CD4-positive, alpha-beta T cell treated with Interleukin-4 for 4 hours (primary cell): ENCODE measurements at regions not wholly inside any gene's neighbourhood (a gene's known extent, or its start where the extent isn't known, plus 50 kb on each side); places are given as distances from the start of the nearest gene placed in this dataset.

Source experiments
- DNase-seq: peaks from one replicate; pipeline ENCODE4 v3.0.0-alpha.2; 2020

DNA sequence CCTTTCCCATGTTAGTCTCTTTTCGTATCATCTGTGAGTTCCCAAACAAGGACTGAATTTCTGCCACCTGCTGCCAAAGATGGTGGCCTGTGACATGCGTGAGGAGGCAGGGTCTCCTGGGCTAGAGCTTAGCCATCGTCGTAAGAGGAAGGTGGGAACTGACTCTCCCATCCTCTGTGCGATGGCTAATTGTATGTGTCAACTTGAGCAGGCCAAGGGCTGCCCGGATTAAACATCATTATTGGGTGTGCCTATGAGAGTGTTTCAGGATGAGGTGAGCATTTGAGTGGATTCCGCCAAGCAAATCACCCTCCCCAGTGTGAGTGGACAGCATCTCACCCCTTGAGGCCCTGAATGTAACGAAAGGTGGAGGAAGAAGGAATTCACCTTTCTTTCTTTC, 220.7 kb upstream of the DIO3 start:
- no peak for DNase-seq

GRCh38 chr14:101347893-101348777, 213.2 kb upstream of the DIO3 start:
- DNase-seq: no peak

GRCh38 chr14:101349108-101349507, 212.2 kb upstream of the DIO3 start:
- DNase-seq: no peak

DNA sequence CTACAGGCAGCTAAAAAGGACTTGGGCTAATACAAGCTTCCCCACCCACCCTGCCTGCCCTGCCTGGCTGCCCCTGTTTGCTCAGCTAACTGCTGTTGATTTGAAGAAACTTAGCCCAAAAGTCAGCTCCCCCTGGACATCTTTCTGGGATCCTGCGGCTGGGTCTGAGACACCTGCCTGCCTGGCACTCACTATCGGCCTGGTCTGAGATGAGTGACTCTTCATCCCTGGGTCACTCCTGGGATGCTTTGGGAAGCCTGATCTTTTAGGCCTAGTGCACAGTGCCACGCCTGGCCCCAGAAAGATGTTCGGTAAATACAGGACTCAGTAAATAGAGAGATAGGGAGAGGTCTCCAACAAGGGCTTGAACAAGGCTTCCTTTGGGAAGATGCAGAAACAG, 211.3 kb upstream of the DIO3 start:
- no peak for DNase-seq

- DNase-seq: no peak
Measured at GRCh38 chr14:101350691-101351090, 210.6 kb upstream of the DIO3 start.

GRCh38 chr14:101351146-101351545, 210.1 kb upstream of the DIO3 start:
- no peak for DNase-seq

DNA sequence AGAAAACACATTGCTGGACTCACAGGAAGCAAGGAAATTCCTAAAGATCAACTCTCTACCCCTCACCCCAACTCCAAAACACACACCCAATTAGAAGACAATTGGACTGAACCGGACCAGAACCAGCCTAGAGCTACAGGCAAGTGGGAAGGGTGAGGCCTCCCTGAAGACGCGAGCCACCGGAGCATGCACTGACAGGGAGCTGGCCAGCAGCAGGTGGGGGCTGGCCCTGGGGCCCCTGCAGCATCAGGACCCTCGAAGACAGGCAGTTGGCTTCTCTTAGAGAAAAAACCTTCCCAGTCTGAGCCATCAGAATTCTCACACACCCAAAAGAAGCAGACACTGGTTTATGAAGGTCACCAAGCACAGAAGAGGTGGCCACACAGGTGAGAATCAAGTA, 209.5 kb upstream of the DIO3 start:
- no peak for DNase-seq

DNA sequence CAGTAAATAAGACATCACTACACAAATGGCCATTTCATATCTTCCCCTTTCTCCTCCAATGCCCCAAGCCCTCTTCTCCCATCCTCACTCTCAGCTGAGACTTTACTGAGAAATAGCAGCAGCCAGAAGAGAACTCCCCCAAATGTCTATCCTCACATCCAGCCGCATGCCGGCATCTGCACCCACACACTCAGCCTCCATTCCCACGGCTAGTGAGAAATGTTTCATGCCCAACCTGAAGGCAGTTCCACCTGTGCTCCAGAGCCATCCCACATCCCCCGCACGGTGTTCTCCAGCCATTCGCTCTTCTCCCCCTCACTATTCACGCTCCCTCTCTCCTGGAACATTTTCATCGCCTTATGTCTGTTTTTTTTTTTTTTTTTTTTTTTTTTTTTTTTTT, 208.7 kb upstream of the DIO3 start:
- DNase-seq: no peak

DNA sequence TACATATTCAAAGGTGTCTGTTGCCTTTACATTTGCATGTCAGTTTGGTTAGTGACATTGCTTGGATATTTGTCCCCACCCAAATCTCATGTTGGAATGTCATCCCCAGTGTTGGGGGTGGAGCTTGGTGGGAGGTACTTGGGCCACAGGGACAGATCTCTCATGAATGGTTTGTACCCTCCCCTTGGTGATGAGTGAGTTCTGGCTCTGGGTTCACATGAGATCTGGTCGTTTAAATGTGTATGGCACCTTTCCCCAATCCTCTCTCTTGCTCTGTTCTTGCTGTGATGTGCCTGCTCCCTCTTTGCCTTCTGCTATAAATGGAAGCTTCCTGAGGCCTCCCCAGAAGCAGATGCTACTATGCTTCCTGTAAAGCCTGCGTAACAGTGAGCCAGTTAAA, 207.9 kb upstream of the DIO3 start:
- DNase-seq: no peak

DNA sequence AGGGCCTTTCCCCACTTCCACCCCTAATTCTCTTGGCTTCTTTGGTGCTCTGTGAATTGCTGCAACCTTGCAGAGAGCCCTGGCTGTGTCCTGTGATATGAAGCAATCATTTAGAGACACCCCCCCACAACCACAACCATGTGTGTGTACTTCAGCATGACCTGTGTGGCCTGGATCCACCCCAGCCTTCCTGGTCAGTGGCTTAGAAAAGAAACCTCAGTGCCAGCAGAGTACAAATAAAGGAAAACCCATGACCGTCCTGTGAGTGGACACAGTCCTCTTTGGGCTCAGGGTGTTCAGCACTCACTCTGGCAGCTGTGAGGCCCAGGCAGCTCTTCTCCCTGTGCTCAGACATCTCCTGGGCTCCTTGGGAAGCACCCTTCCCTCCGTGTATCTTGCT, 206.6 kb upstream of the DIO3 start:
- DNase-seq: no peak

DNA sequence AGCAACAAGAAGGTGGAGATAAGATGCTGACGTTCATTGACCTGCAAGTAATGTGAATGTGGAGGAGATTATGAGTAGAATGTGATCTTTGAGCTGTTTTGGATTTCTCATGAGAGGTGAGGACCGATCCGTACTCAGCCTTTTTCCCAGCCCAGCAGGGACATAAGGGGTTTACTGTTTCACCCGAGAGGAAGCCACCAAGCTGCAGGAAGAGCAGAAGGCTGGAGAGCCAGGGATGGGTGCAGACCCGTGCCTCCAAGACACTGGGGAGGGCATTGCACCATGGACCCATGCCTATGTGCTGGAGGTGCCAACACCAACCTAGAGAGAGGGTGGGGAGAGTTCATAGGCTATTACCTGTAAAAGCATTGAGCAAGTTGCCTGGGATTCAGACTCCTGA, 206.0 kb upstream of the DIO3 start:
- DNase-seq: no peak

GRCh38 chr14:101357038-101357437, 204.3 kb upstream of the DIO3 start:
- no peak for DNase-seq

GRCh38 chr14:101357559-101358319, 203.6 kb upstream of the DIO3 start:
- DNase-seq: no peak

DNA sequence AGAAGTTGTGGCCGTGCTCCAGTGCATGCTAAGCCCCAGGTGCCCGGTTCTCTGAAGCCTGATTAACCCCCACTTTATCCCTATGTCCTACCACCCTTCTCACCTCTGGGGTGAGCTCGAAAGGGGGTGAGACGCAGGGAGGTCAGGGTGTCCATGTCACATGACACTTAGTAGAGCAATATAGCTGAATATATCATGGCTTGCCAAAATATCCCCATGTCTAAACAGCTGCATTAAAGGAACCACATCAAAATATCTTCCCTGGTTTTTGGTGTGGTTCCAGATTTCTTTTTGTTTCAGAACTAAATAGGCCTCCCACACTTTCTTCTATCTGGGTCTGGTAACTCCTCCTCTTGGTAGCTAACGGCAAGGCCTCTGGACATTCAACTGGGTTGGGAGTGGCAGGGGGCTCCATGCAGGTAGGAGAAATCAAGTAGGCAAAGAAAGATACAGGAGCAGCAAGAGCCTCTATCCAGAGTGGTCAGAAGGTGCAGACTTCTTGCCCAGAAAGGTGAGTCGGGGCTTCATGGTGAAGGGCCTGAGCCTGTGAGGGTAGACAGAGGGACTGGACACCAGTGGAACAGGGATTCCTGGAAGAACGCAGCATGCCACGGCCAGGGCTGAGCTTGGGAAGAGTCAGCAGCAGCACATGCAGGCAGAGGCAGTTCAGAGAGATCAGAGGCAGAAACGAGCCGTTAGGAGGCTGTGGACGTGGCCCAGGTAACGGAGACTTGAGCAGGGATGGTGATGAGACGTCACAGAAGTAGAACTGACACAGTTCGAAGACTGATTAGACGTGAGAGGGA, 202.8 kb upstream of the DIO3 start:
- DNase-seq: no peak

DNA sequence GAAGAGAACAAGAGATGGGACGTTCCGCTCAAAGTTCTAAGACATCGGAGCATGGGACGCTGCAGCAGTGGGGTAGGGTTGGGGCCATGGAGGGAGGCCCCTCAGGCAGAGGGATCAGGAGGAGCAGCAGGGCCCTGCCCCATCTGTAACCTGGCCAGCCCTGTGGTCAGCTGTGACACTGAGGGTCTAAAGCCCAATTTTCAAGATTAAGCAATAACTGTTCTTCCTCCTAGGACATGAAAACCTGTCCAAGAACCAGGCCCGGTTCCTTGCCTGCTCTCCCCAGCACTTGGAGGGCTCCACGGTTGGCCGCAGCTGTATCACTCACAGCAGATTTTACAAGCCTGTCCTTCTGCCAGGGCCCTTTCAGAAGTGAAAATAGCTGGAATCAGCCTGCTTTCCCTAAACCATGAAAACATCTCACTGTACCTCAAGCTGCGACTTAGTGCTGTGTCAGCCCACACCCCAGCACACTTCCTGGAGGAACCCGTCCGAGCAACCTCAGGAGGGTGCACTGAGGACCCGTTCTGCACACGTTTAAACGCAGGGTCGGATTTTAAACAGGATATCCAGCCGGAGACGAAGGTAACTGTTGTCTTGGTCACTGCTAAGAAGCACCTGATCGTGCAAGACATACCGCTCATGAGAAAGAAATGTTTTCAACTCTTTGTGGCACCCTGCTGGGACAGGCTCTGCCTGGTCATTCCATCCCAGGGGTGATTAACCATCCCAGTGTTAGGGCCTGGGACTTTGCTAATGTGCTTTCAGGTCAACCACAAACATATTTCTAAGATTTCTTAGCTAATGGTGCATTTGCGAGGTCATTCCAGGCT, 201.9 kb upstream of the DIO3 start:
- DNase-seq: no peak

GRCh38 chr14:101360054-101360911, 201.0 kb upstream of the DIO3 start:
- DNase-seq: no peak

GRCh38 chr14:101361044-101361443, 200.3 kb upstream of the DIO3 start:
- no peak for DNase-seq

DNA sequence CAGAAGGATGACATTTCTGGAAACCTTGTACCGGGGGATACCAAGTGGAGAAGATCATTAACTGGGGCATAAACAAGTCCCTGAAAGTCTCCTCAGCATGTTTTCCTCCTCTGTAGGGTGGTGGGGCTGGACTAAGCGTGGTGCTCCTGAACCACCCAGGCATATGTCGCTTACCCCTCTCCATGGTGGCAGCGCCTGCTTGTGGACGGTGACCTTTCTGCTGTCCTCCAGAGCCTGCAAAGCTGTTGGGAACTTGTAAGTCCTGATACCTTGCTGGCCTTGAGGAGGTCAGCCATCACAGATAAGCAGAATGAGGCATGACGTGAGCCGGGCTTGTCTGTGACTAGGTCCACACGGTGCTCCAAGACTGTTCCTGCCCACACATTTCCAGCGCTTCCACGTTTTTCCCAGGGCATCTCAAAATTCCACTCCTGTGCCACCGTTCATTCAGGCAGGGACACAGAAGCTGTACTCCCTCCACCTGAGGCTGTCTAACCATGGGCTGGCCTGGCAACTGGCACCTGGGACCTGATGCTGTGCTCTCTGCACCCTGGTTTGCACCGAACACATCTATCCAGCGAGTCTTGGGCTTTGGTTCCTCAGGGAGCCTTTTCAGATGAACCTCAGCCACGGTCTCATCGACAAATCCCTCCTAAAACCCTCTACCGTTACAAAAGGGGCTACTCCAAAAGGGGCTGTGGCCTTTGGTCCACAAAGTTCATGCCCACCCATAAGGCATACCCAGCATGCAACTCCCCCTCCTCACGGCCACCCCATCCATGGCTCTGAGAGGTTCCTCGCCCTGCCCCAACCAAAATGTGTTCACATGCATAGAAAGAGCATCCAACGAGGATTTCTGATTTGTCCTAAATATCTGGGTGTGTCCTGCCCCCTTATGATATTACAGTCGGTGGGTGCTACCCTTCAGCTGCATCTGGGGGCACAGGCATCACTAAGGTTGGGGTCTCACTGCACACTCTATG, 199.6 kb upstream of the DIO3 start:
- no peak for DNase-seq

DNA sequence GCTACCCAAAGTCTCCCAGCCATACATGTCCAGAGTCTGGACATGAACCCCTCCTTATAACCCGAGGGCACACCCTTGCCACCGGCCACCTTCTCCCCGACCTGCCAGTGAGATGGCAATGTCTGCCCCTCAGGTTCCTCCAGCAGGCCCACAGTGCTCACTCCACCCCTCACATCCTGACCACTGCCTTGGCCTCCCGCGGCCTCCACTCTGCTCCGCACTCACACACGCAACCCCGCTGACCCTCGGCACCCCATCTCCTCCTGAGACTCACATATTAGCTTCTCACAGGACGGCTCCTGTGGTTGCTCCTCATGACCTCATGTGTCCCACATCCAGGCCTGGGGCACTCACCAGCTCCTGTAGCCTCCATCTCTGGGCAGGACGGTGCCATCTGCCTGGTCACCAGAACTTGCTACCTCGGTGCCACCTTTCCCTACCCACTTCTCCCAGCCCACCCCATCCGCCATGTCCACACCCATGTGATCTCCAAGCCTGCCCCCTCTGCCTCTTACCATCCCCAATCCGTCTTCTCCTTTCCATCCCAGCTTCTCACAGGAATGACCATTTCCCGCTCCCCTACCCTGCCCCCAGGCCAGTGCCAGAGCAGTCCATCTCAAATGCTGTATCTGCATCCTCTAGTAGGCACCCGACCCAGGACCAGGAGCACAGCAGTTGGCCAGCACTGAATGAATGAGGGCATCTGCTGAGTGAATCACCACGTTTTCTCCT, 198.6 kb upstream of the DIO3 start:
- DNase-seq: no peak

DNA sequence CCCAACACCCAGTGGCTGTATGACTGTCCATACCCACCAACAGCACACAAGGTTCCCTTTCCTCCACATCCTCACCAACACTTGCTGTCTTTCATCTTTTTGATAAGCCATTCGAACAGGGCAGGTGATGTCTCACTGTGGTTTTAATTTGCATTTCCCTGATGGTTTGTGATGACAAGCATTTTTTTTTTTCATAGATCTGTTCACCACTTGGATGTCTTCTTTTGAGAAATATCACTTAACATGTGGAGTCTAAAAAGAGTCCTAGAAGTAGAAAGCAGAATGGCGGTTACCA, 198.1 kb upstream of the DIO3 start:
- no peak for DNase-seq
